OCI-LY7 (cell line): ENCODE measurements at regions not wholly inside any gene's neighbourhood (a gene's known extent, or its start where the extent isn't known, plus 50 kb on each side); places are given as distances from the start of the nearest gene placed in this dataset.

Source experiments
- BruUV-seq: library from RNA; stranded (reverse); fragments of 400-500 nt; replicated peaks from 2 replicates; lab custom pipeline; 2021; lab: Mats Ljungman, UMichigan
- CTCF ChIA-PET: fragments of 300-600 bp; sonication (Branson Sonifier 250); formaldehyde crosslinking; loops from one replicate; lab custom pipeline; 2022; ENCODE audit warnings: antibody characterized with exemption; ENCODE audit not compliant: unreplicated experiment; lab: Charles Lee
- POLR2A ChIA-PET: fragments of 300-600 bp; sonication (Branson Sonifier 250); formaldehyde crosslinking; loops from one replicate; lab custom pipeline; 2022; ENCODE audit warnings: antibody characterized with exemption; lab: Charles Lee
- DNase-seq: peaks from one replicate; pipeline ENCODE4 v3.0.0-alpha.2; 2015; ENCODE audit warnings: low spot score
- H2AFZ ChIP-seq: fragments of 200-600 bp; sonication (generic), shearing (Covaris generic); 2 replicates; pipeline ENCODE4 v1.6.1; 2014; ENCODE audit warnings: mild to moderate bottlenecking, antibody characterized with exemption, low read length, moderate library complexity
- H3K27ac ChIP-seq: fragments of 200-600 bp; sonication (generic); 2 replicates; pipeline ENCODE4 v1.5.1; 2014; ENCODE audit warnings: mixed run types, low read depth, mild to moderate bottlenecking, moderate library complexity, low read length, inconsistent platforms; ENCODE audit not compliant: poor library complexity, severe bottlenecking
- H3K36me3 ChIP-seq: fragments of 200-600 bp; sonication (generic); 2 replicates; pipeline ENCODE4 v1.6.1; 2014; ENCODE audit warnings: mild to moderate bottlenecking, antibody characterized with exemption, low read length, moderate library complexity, mixed read lengths; ENCODE audit not compliant: insufficient read depth
- H3K4me1 ChIP-seq: fragments of 200-600 bp; sonication (generic); 2 replicates; pipeline ENCODE4 v1.5.1; 2014; ENCODE audit warnings: mild to moderate bottlenecking, low read length; ENCODE audit not compliant: insufficient read depth, poor library complexity, severe bottlenecking
- H3K4me2 ChIP-seq: fragments of 200-600 bp; sonication (generic); 2 replicates; pipeline ENCODE4 v1.6.1; 2014; ENCODE audit warnings: mild to moderate bottlenecking, low read length
- H3K4me3 ChIP-seq: fragments of 200-600 bp; sonication (generic); 2 replicates; pipeline ENCODE4 v1.5.1; 2014; ENCODE audit warnings: mild to moderate bottlenecking, low read depth, low read length; ENCODE audit not compliant: poor library complexity, severe bottlenecking
- H3K79me2 ChIP-seq: fragments of 200-600 bp; sonication (generic); 2 replicates; pipeline ENCODE4 v1.6.1; 2016; ENCODE audit warnings: low read depth, mild to moderate bottlenecking, low read length, moderate library complexity, mixed read lengths; ENCODE audit not compliant: insufficient read depth
- H3K9me2 ChIP-seq: fragments of 200-600 bp; sonication (generic); 2 replicates; pipeline ENCODE4 v1.6.1; 2016; ENCODE audit warnings: mild to moderate bottlenecking, low read length, mixed read lengths; ENCODE audit not compliant: insufficient read depth
- H3K9me3 ChIP-seq: fragments of 200-600 bp; sonication (generic); 2 replicates; pipeline ENCODE4 v1.6.1; 2014; ENCODE audit warnings: mild to moderate bottlenecking, mixed run types, low read length, mixed read lengths
- H4K20me1 ChIP-seq: fragments of 200-600 bp; sonication (generic); 2 replicates; pipeline ENCODE4 v1.6.1; 2014; ENCODE audit warnings: mild to moderate bottlenecking, antibody characterized with exemption, low read length, moderate library complexity, mixed read lengths; ENCODE audit not compliant: insufficient read depth
- EZH2phosphoT487 ChIP-seq: fragments of 200-600 bp; sonication (generic); IDR thresholded peaks from 2 replicates; pipeline ENCODE4 v1.6.1; 2018; ENCODE audit warnings: low read depth, borderline replicate concordance, mild to moderate bottlenecking, mixed run types, antibody characterized with exemption, low read length, moderate library complexity, mixed read lengths
- intact Hi-C: fragments of 100-400 bp; cut with micrococcal nuclease; formaldehyde crosslinking; loops from one replicate; pipeline ENCODE4 v1.10.0; 2022; ENCODE audit not compliant: unreplicated experiment
- TF ChIP-seq, protein P1 (sequence below): fragments of 200-600 bp; sonication (generic); conservative IDR thresholded peaks from 2 replicates; pipeline ENCODE4 v1.5.1; 2014; ENCODE audit warnings: mild to moderate bottlenecking, antibody characterized with exemption, low read length, moderate library complexity, mixed read lengths

DNA sequence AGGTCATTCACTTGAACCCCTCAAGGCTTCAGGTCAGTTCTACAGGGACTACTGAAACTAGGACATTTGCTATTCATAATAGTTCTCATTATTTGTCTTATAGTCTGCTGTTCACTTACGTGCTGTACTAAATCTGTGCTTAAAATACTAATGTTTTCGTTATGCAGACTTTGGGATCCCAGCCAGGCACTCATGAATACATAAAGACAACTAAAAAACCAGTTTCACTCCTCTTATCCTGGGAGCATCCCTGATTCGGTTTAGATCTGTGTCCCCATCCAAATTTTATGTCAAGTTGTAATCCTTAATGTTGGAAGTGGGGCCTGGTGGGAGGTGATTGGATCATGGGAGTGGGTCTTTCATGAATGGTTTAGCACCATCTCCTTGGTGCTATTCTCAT lies 1291.8 kb downstream of the CDH11 start:
- Histone ChIP-seq H3K27ac (no peak overlapping the region), H4K20me1 (no peaks in the 10 kb centered on the region), H3K4me2 (no peak overlapping the region), H2AFZ (no peak overlapping the region), H3K9me3 (no peaks in the 10 kb centered on the region), H3K9me2 (no peaks in the 10 kb centered on the region), H3K4me1 (no peaks in the 10 kb centered on the region), H3K36me3 (no peaks in the 10 kb centered on the region), H3K4me3 (no peak overlapping the region), H3K79me2 (no peaks in the 10 kb centered on the region)
- no peak for TF ChIP-seq EZH2phosphoT487
- TF ChIP-seq, protein P1, sequence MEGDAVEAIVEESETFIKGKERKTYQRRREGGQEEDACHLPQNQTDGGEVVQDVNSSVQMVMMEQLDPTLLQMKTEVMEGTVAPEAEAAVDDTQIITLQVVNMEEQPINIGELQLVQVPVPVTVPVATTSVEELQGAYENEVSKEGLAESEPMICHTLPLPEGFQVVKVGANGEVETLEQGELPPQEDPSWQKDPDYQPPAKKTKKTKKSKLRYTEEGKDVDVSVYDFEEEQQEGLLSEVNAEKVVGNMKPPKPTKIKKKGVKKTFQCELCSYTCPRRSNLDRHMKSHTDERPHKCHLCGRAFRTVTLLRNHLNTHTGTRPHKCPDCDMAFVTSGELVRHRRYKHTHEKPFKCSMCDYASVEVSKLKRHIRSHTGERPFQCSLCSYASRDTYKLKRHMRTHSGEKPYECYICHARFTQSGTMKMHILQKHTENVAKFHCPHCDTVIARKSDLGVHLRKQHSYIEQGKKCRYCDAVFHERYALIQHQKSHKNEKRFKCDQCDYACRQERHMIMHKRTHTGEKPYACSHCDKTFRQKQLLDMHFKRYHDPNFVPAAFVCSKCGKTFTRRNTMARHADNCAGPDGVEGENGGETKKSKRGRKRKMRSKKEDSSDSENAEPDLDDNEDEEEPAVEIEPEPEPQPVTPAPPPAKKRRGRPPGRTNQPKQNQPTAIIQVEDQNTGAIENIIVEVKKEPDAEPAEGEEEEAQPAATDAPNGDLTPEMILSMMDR = no peak
- DNase-seq = no peak
- ChIA-PET POLR2A (no interaction called here), CTCF (no interaction called here)
- no TSS peak for BruUV-seq
- intact Hi-C loops = no loop called here

DNA sequence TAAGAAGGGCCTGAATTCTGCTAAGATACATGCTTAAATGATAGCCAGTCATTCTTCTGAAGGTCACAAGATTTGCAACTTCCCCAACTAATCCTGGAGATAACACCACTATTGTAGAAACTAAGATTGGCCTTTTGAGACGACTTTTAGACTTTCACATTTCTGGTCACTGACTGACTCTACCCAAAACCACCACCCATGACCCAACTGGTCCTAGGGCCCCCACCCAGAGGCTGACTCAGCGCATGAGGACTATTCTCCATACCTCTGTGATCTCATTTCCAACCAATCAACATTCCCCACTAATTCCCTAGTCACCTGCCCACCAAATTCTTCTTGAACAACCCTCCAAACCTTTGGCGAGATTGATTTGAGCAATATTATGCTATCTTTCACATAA lies 1299.0 kb downstream of the CDH11 start:
- no TSS peak for BruUV-seq
- H3K9me3 ChIP-seq = no peaks in the 10 kb centered on the region
- intact Hi-C loops = no loop called here
- TF ChIP-seq, protein P1 = no peak
- no peak for TF ChIP-seq EZH2phosphoT487
- H3K9me2 ChIP-seq = no peaks in the 10 kb centered on the region
- ChIA-PET CTCF (no interaction called here), POLR2A (no interaction called here)
- no peaks in the 10 kb centered on the region for H4K20me1 ChIP-seq
- H3K4me1 ChIP-seq = no peaks in the 10 kb centered on the region
- H3K4me3 ChIP-seq = no peak overlapping the region
- no peaks in the 10 kb centered on the region for H3K79me2 ChIP-seq
- no peak overlapping the region for H2AFZ ChIP-seq
- no peak overlapping the region for H3K27ac ChIP-seq
- H3K4me2 ChIP-seq = no peak overlapping the region
- DNase-seq = no peak
- no peaks in the 10 kb centered on the region for H3K36me3 ChIP-seq

DNA sequence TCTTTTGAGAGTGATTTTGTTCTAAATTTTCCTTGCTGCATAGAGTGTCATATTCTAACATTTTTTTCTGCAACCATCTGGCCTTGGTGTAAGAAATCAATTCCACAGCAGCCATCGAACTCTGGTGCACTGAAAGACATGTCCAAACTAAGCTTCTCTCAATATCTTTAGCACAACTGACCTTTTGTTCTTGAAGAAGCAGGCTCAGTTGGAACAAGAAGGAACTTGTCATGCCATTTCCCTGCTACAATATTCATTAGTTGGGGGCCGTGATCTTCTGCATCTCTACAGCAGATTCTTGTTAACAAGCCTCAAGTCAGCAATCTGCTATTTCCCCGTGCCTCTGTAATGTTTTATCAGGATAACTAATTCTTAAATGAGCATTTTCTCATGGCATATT lies 1305.6 kb downstream of the CDH11 start:
- CTCF ChIA-PET = no interaction called here
- Histone ChIP-seq H3K4me1 (no peaks in the 10 kb centered on the region), H3K27ac (no peak overlapping the region), H3K4me2 (no peak overlapping the region), H3K79me2 (no peaks in the 10 kb centered on the region), H3K4me3 (no peak overlapping the region), H4K20me1 (no peaks in the 10 kb centered on the region), H2AFZ (no peak overlapping the region), H3K9me3 (no peaks in the 10 kb centered on the region), H3K36me3 (no peaks in the 10 kb centered on the region), H3K9me2 (no peaks in the 10 kb centered on the region)
- TF ChIP-seq, protein P1 = no peak
- no peak for TF ChIP-seq EZH2phosphoT487
- no TSS peak for BruUV-seq
- no peak for DNase-seq
- POLR2A ChIA-PET = no interaction called here
- intact Hi-C loops = no loop called here
